ENCODE measurements at regions not wholly inside any gene's neighbourhood (a gene's known extent, or its start where the extent isn't known, plus 50 kb on each side); places are given as distances from the start of the nearest gene placed in this dataset.

DNA sequence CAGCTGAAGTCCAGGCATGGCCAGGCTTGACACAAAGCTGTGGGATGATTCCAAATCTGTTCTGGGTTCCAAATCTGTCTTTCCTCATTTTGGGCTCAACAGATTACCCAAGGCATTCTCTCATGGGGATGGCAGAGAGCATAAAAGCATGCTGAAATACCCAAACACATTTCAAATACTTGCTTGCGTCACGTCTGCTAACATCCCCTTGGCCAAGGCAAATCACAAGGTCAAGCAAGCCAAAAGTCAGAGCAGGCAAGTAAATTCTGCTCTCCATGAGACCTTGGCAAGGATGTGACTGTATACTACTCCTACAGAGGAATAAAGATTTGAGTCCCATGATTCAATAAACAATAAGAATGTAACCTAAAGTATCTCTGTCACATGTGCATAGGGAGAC lies 306.7 kb downstream of the EPB41L4A start:
- Mint-ChIP-seq H3K27me3 (peaks cover 2 to 8% of the 10 kb centered on the region in 2 donors), H3K36me3 (no peaks in the 10 kb centered on the region), H3K4me3 (no peak overlapping the region), H3K27ac (no peak overlapping the region), H3K9me3 (no peaks in the 10 kb centered on the region), H3K4me1 (no peaks in the 10 kb centered on the region)
- POLR2A ChIA-PET (ENCODE audit: partially characterized antibody) = no interaction called here
- intact Hi-C loops (cut with micrococcal nuclease) = no loop called here
- no peaks in the 10 kb centered on the region for H3K4me1 ChIP-seq (ENCODE audit: insufficient read depth, low read length)
- no peak for DNase-seq
- no peaks in the 10 kb centered on the region for H3K9me3 ChIP-seq (ENCODE audit: control insufficient read depth in 1 of 2, low read length in 2 of 2)
- no peak overlapping the region for H3K27ac ChIP-seq (ENCODE audit: low read depth, low read length)
- no peaks in the 10 kb centered on the region for H3K27me3 ChIP-seq (ENCODE audit: insufficient read depth, low read length)
- CTCF ChIA-PET (ENCODE audit: partially characterized antibody) = no interaction called here
- no peaks in the 10 kb centered on the region for H3K36me3 ChIP-seq (ENCODE audit: insufficient read depth, low read length)
- H3K4me3 ChIP-seq (ENCODE audit: low read length in 2 of 2) = no peak overlapping the region

DNA sequence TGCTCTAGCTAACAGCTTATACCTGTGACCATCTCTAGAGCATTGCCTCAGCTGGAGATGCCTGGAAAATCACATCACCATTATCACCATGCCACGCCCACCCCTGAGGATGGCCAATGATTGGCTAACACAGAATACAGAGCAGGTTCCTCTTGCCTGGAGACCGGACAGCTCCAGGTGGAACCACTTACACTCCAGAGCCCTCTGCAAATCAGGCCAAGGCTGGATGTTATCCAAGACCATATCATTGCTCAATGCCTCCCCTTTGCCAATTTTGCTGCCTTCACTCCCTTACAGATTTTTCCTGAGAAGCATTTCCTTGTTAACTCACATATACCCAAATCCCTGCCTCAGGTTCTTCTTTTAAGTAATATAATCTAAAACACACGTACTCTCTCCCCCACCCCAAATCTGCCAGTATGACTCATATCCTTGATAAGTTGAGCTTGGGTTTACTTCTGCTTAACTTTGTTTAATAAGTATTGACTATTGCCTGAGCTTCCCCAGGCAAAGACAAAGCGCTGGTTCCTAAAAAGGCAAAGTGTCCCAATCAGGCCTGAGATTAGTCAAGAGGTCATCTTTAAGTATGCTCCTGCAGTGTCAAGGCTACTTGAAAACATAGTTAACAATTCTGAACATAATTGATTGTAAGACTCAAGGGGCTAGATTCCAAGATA lies 309.6 kb downstream of the EPB41L4A start:
- POLR2A ChIA-PET (ENCODE audit: partially characterized antibody) = no interaction called here
- Mint-ChIP-seq H3K36me3 (no peaks in the 10 kb centered on the region), H3K27me3 (peaks cover 4 to 8% of the 10 kb centered on the region in 2 donors), H3K27ac (no peak overlapping the region), H3K4me1 (no peaks in the 10 kb centered on the region), H3K4me3 (no peak overlapping the region), H3K9me3 (no peaks in the 10 kb centered on the region)
- Histone ChIP-seq H3K27me3 (ENCODE audit: insufficient read depth, low read length) (no peaks in the 10 kb centered on the region), H3K4me1 (ENCODE audit: insufficient read depth, low read length) (no peaks in the 10 kb centered on the region), H3K9me3 (ENCODE audit: control insufficient read depth in 1 of 2, low read length in 2 of 2) (no peaks in the 10 kb centered on the region), H3K36me3 (ENCODE audit: insufficient read depth, low read length) (no peaks in the 10 kb centered on the region), H3K4me3 (ENCODE audit: low read length in 2 of 2) (no peak overlapping the region), H3K27ac (ENCODE audit: low read depth, low read length) (no peak overlapping the region)
- CTCF ChIA-PET (ENCODE audit: partially characterized antibody) = no interaction called here
- intact Hi-C loops (cut with micrococcal nuclease) = no loop called here
- DNase-seq = no peak

DNA sequence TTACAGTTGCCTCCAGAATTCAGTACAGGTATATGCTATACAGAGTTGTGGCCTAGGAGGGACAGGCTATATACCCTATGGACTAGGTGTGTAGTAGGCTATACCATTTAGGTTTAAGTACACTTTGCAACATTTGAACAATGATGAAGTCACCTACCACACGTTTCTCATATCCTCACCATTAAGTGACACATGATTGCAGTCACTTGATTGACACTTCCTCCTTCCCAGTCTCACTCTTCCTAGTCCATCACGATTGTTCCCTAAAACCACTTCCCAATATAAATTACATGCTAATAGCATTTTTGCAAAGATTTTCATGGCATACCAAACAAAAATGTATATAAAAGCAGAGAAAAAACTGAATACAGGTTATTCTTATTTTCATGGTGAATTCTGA lies 312.2 kb downstream of the EPB41L4A start:
- H3K36me3 Mint-ChIP-seq = no peaks in the 10 kb centered on the region
- H3K4me3 ChIP-seq (ENCODE audit: low read length in 2 of 2) = no peak overlapping the region
- DNase-seq = no peak
- no peaks in the 10 kb centered on the region for H3K27me3 ChIP-seq (ENCODE audit: insufficient read depth, low read length)
- H3K9me3 Mint-ChIP-seq = no peaks in the 10 kb centered on the region
- H3K9me3 ChIP-seq (ENCODE audit: control insufficient read depth in 1 of 2, low read length in 2 of 2) = no peaks in the 10 kb centered on the region
- intact Hi-C loops (cut with micrococcal nuclease) = no loop called here
- no peaks in the 10 kb centered on the region for H3K4me1 ChIP-seq (ENCODE audit: insufficient read depth, low read length)
- no peak overlapping the region for H3K4me3 Mint-ChIP-seq
- ChIA-PET POLR2A (ENCODE audit: partially characterized antibody) (no interaction called here), CTCF (ENCODE audit: partially characterized antibody) (no interaction called here)
- H3K27ac ChIP-seq (ENCODE audit: low read depth, low read length) = no peak overlapping the region
- peaks cover 2 to 8% of the 10 kb centered on the region in 2 donors for H3K27me3 Mint-ChIP-seq
- no peaks in the 10 kb centered on the region for H3K36me3 ChIP-seq (ENCODE audit: insufficient read depth, low read length)
- H3K27ac Mint-ChIP-seq = no peak overlapping the region
- H3K4me1 Mint-ChIP-seq = no peaks in the 10 kb centered on the region

DNA sequence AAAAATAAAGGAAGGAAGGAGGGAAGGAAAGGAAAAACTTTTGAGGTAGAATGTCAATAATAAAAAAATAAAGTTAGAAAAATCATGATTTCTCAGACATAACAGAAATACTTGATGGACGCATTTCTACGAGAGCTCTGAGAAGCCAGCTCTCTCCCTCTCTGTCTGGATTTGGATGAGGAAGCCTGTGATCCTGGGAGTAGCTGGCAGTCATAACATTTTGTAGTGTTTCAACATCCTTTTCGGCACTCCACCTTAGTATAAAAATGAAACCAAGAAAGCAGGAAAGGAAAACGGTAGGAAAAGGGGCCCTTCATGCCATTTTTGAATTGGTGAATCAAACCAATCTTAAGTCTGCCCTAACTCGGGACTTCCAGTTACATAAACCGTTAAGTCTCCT lies 321.3 kb downstream of the EPB41L4A start:
- Mint-ChIP-seq H3K4me3 (no peak overlapping the region), H3K4me1 (no peaks in the 10 kb centered on the region), H3K36me3 (no peaks in the 10 kb centered on the region), H3K27ac (no peak overlapping the region), H3K9me3 (peaks cover 0 to 9% (median 8%) of the 10 kb centered on the region in 8 donors), H3K27me3 (peaks cover 2% of the 10 kb centered on the region in 2 donors)
- Histone ChIP-seq H3K9me3 (ENCODE audit: control insufficient read depth in 1 of 2, low read length in 2 of 2) (no peaks in the 10 kb centered on the region), H3K36me3 (ENCODE audit: insufficient read depth, low read length) (no peaks in the 10 kb centered on the region), H3K4me1 (ENCODE audit: insufficient read depth, low read length) (no peaks in the 10 kb centered on the region), H3K4me3 (ENCODE audit: low read length in 2 of 2) (no peak overlapping the region), H3K27me3 (ENCODE audit: insufficient read depth, low read length) (no peaks in the 10 kb centered on the region), H3K27ac (ENCODE audit: low read depth, low read length) (no peak overlapping the region)
- ChIA-PET POLR2A (ENCODE audit: partially characterized antibody) (no interaction called here), CTCF (ENCODE audit: partially characterized antibody) (no interaction called here)
- DNase-seq = no peak
- intact Hi-C loops (cut with micrococcal nuclease) = no loop called here

DNA sequence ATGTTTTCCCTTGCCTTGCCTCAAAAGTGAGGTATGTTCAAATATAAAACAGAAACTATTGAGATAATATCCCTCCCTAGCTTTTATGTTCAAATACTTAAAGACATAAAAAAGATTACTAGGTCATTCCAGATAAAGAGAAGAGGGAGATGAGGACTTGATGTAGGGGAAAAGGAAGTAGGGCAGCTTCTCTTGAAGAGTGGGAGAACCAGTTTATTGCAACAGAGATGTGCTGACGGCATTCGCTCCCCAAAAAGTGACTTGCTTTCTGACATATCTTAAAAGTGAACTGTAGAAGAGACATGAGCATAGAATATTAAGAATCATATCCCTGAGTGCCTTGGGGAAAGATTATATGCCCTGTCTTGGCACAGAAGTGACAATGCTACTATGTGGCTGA lies 330.2 kb upstream of the NREP start:
- H3K9me3 Mint-ChIP-seq = peaks cover 0 to 6% (median 0%) of the 10 kb centered on the region in 8 donors
- intact Hi-C loops (cut with micrococcal nuclease) = no loop called here
- no peaks in the 10 kb centered on the region for H3K4me1 Mint-ChIP-seq
- H3K9me3 ChIP-seq (ENCODE audit: control insufficient read depth in 1 of 2, low read length in 2 of 2) = no peaks in the 10 kb centered on the region
- H3K27me3 ChIP-seq (ENCODE audit: insufficient read depth, low read length) = no peaks in the 10 kb centered on the region
- H3K36me3 ChIP-seq (ENCODE audit: insufficient read depth, low read length) = no peaks in the 10 kb centered on the region
- DNase-seq = no peak
- no peaks in the 10 kb centered on the region for H3K4me1 ChIP-seq (ENCODE audit: insufficient read depth, low read length)
- peaks cover 0 to 2% of the 10 kb centered on the region in 2 donors for H3K27me3 Mint-ChIP-seq
- POLR2A ChIA-PET (ENCODE audit: partially characterized antibody) = no interaction called here
- no peak overlapping the region for H3K4me3 Mint-ChIP-seq
- H3K27ac ChIP-seq (ENCODE audit: low read depth, low read length) = no peak overlapping the region
- CTCF ChIA-PET (ENCODE audit: partially characterized antibody) = no interaction called here
- no peak overlapping the region for H3K27ac Mint-ChIP-seq
- H3K4me3 ChIP-seq (ENCODE audit: low read length in 2 of 2) = no peak overlapping the region
- no peaks in the 10 kb centered on the region for H3K36me3 Mint-ChIP-seq

DNA sequence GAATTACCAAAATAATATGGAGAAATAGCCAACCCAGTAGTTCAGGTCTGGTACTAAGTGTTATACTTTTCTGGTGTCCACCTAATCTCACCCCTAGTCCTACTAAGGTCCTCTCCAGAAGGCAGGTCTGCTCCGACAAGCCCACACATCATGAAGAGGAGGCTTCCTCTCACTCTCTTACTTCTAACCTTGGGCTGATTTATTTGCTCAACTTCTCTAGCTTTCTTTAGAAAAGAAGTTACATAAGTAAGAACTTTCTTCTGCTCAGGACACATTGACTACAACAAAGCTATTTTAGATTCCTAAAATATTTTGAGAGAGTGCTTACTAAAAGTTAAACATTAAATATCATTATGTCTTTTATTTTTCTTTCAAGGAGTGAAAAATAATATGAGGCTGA lies 329.7 kb upstream of the NREP start:
- ChIA-PET POLR2A (ENCODE audit: partially characterized antibody) (no interaction called here), CTCF (ENCODE audit: partially characterized antibody) (no interaction called here)
- H3K27ac Mint-ChIP-seq = no peak overlapping the region
- peaks cover 0 to 2% of the 10 kb centered on the region in 2 donors for H3K27me3 Mint-ChIP-seq
- H3K9me3 Mint-ChIP-seq = peaks cover 0 to 6% (median 0%) of the 10 kb centered on the region in 8 donors
- Histone ChIP-seq H3K4me1 (ENCODE audit: insufficient read depth, low read length) (no peaks in the 10 kb centered on the region), H3K27ac (ENCODE audit: low read depth, low read length) (no peak overlapping the region), H3K36me3 (ENCODE audit: insufficient read depth, low read length) (no peaks in the 10 kb centered on the region), H3K27me3 (ENCODE audit: insufficient read depth, low read length) (no peaks in the 10 kb centered on the region), H3K4me3 (ENCODE audit: low read length in 2 of 2) (no peak overlapping the region), H3K9me3 (ENCODE audit: control insufficient read depth in 1 of 2, low read length in 2 of 2) (no peaks in the 10 kb centered on the region)
- DNase-seq = no peak
- H3K4me3 Mint-ChIP-seq = no peak overlapping the region
- H3K4me1 Mint-ChIP-seq = no peaks in the 10 kb centered on the region
- H3K36me3 Mint-ChIP-seq = no peaks in the 10 kb centered on the region
- intact Hi-C loops (cut with micrococcal nuclease) = no loop called here

DNA sequence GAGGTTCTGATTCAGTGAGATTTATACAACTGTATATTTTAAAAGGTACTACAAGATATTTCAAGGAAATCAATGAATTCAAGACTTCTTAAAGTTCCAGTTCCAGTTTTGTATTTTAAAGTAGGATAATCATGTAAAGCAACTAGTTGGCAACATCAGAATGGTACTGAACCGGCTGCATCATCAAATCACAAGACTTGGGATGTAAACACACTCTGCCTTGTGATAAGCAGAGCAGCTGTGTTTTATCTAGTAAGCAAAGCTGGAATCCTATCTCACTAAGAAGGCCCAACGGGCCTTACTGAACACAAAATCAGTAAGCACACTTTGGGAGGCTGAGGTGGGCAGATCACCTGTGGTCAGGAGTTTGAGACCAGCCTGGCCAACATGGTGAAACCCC lies 327.2 kb upstream of the NREP start:
- H3K4me1 Mint-ChIP-seq = no peaks in the 10 kb centered on the region
- Histone ChIP-seq H3K27ac (ENCODE audit: low read depth, low read length) (no peak overlapping the region), H3K36me3 (ENCODE audit: insufficient read depth, low read length) (no peaks in the 10 kb centered on the region), H3K9me3 (ENCODE audit: control insufficient read depth in 1 of 2, low read length in 2 of 2) (no peaks in the 10 kb centered on the region), H3K4me1 (ENCODE audit: insufficient read depth, low read length) (no peaks in the 10 kb centered on the region), H3K27me3 (ENCODE audit: insufficient read depth, low read length) (no peaks in the 10 kb centered on the region), H3K4me3 (ENCODE audit: low read length in 2 of 2) (no peak overlapping the region)
- DNase-seq = no peak
- peaks cover 0 to 5% of the 10 kb centered on the region in 2 donors for H3K27me3 Mint-ChIP-seq
- intact Hi-C loops (cut with micrococcal nuclease) = no loop called here
- POLR2A ChIA-PET (ENCODE audit: partially characterized antibody) = no interaction called here
- CTCF ChIA-PET (ENCODE audit: partially characterized antibody) = no interaction called here
- H3K9me3 Mint-ChIP-seq = peaks cover 0 to 6% (median 0%) of the 10 kb centered on the region in 8 donors
- H3K27ac Mint-ChIP-seq = no peak overlapping the region
- H3K4me3 Mint-ChIP-seq = no peak overlapping the region
- H3K36me3 Mint-ChIP-seq = no peaks in the 10 kb centered on the region

DNA sequence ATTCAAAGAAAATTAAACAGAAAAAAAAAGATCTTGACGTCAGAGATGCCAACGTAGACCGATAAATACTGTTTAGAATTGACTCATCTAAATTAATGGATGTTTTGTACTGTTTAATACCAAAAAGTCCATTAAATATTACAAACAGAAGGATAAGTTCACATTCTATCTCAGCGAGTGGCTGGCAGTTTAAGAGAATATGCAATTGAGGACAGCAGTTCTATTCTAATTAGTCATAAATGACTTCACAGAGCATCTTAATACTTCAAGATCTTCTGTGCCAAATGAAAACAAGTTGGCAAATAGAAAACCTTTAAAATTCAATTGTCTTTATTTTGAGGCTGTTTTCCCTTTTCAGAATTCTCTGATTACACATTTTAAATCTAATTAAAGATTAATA lies 326.6 kb upstream of the NREP start:
- Histone ChIP-seq H3K27ac (ENCODE audit: low read depth, low read length) (no peak overlapping the region), H3K36me3 (ENCODE audit: insufficient read depth, low read length) (no peaks in the 10 kb centered on the region), H3K27me3 (ENCODE audit: insufficient read depth, low read length) (no peaks in the 10 kb centered on the region), H3K9me3 (ENCODE audit: control insufficient read depth in 1 of 2, low read length in 2 of 2) (no peaks in the 10 kb centered on the region), H3K4me3 (ENCODE audit: low read length in 2 of 2) (no peak overlapping the region), H3K4me1 (ENCODE audit: insufficient read depth, low read length) (no peaks in the 10 kb centered on the region)
- Mint-ChIP-seq H3K4me3 (no peak overlapping the region), H3K4me1 (no peaks in the 10 kb centered on the region), H3K36me3 (no peaks in the 10 kb centered on the region), H3K27me3 (peaks cover 0 to 5% of the 10 kb centered on the region in 2 donors), H3K9me3 (peaks cover 0 to 6% (median 0%) of the 10 kb centered on the region in 8 donors), H3K27ac (no peak overlapping the region)
- intact Hi-C loops (cut with micrococcal nuclease) = no loop called here
- ChIA-PET POLR2A (ENCODE audit: partially characterized antibody) (no interaction called here), CTCF (ENCODE audit: partially characterized antibody) (no interaction called here)
- DNase-seq = no peak

All from CD4-positive, alpha-beta memory T cell (primary cell).